Breast epithelium (tissue), 3 donors: ENCODE measurements at regions not wholly inside any gene's neighbourhood (a gene's known extent, or its start where the extent isn't known, plus 50 kb on each side); places are given as distances from the start of the nearest gene placed in this dataset.

Experiments
- POLR2A ChIP-seq: fragments of 450-650 bp; IDR thresholded peaks from one replicate; pipeline ENCODE4 v1.6.1; 2016; ENCODE audit warnings: antibody characterized with exemption, mild to moderate bottlenecking, moderate library complexity
- POLR2AphosphoS5 ChIP-seq, 3 donors: sonication (generic); formaldehyde crosslinking; IDR thresholded peaks; one replicate each; pipeline ENCODE4 v1.6.1; 2017; ENCODE audit warnings: antibody characterized with exemption in 3 of 3
- TF ChIP-seq, protein P1 (sequence below), 3 donors: fragments of 450-650 bp; IDR thresholded peaks; one replicate each; pipeline ENCODE4 v1.5.1; 2016 to 2017; ENCODE audit warnings: antibody characterized with exemption in 3 of 3, mild to moderate bottlenecking in 3 of 3, moderate library complexity in 3 of 3

DNA sequence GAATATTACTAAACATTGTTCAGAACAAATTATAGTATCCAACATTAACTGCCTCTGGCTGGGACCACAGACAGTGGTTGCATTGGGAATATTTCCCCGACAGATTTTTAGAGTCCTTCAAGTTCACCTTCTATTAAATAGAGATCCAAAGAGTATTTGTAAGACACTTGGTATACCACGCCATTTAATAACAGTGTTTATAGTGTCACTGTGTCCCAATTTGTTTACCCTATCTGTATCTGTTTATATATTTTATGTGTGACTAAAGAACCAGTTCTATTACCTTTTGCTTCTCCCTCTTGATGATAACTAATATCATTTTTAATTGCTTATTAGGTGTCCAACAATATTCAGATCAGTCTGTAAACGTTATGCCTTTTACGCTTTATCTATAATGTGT lies 191.3 kb upstream of the IRX5 start:
- TF ChIP-seq, protein P1, sequence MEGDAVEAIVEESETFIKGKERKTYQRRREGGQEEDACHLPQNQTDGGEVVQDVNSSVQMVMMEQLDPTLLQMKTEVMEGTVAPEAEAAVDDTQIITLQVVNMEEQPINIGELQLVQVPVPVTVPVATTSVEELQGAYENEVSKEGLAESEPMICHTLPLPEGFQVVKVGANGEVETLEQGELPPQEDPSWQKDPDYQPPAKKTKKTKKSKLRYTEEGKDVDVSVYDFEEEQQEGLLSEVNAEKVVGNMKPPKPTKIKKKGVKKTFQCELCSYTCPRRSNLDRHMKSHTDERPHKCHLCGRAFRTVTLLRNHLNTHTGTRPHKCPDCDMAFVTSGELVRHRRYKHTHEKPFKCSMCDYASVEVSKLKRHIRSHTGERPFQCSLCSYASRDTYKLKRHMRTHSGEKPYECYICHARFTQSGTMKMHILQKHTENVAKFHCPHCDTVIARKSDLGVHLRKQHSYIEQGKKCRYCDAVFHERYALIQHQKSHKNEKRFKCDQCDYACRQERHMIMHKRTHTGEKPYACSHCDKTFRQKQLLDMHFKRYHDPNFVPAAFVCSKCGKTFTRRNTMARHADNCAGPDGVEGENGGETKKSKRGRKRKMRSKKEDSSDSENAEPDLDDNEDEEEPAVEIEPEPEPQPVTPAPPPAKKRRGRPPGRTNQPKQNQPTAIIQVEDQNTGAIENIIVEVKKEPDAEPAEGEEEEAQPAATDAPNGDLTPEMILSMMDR (IDR thresholded peaks at IDR 0.05) = no peak
- no peak for TF ChIP-seq POLR2A
- TF ChIP-seq POLR2AphosphoS5 (IDR thresholded peaks at IDR 0.05) = no peak
